Skeletal muscle cell (primary cell): ENCODE measurements at regions not wholly inside any gene's neighbourhood (a gene's known extent, or its start where the extent isn't known, plus 50 kb on each side); places are given as distances from the start of the nearest gene placed in this dataset.

Experiments
- DNase-seq: peaks from one replicate; pipeline ENCODE4 v3.0.0-alpha.2; 2010; ENCODE audit warnings: low read depth
- H3K4me3 ChIP-seq: 2 replicates; pipeline ENCODE4 v1.5.1; 2011; ENCODE audit warnings: low read depth, mild to moderate bottlenecking, control low read depth, low read length, moderate library complexity

DNA sequence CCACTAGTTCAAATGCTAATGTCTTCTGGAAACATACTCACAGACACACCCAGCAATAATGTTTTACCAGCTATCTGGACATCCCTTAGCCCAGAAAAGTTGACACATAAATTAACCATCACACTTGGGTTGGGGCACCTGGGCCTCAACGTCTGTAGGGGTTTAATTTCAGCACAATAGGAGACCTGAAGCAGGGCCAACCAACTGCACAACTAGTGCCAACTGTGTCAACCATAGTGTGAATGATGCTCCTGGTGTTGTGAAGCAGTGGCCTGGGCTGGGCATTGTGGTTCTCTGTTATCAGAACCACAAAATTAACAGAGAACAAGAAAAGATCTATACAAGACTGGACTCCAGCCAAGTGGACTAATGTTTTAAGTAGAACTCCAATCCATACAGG is 106.7 kb upstream of the PPM1H start:
- DNase-seq = no peak
- no peak overlapping the region for H3K4me3 ChIP-seq

DNA sequence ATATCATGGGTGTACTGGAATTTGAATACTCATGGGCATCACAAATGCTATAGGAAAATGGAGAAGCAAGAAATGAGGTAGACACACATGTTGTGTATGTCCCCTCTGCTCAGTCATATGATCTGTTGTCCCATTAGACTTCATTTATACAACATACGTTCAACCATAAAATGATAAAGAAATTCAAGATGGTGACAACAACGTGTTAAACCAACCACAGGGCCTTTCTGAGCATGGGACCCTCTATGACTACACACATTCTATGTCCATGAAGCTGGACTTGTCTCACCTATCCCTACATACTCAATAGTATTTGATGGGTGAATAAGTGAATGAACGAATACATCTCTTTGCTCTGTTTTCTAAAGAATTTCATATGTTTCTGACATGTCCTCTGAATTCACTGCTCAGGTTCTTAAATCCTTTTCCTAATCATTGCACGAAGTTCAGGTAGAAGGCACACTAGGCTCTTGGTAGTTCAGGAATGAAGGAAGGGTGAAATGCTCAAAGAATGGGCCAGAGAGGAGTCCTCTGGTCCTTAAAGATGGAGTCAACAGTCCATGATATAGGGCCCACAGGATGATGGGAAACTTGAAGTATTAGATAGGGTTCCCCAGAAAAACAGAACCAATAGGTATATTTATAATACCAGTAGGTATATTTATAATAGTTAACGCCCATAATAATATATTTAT is 105.7 kb upstream of the PPM1H start:
- DNase-seq = no peak

DNA sequence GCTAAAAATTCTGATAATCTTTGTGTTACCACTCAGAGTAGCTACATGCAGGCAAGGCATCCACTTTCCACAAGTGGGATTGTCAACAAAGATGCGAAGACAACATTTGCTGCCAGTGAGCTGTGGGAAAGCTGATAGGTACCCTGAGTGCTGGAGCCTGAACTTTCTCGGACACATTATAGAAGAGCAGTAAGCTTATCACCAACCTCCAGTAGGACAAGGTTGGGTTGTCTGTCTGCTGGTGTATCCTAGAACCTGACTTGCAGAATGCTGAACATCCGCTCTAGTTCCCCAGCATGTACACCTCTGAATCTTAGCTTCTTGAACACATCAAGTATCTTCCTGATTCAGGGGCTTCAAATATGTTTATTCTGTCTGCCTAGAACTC is 103.8 kb upstream of the PPM1H start:
- H3K4me3 ChIP-seq = no peak overlapping the region
- no peak for DNase-seq

More for the DNA sequence above, 105.7 kb upstream of the PPM1H start:
- H3K4me3 ChIP-seq = no peak overlapping the region

DNA sequence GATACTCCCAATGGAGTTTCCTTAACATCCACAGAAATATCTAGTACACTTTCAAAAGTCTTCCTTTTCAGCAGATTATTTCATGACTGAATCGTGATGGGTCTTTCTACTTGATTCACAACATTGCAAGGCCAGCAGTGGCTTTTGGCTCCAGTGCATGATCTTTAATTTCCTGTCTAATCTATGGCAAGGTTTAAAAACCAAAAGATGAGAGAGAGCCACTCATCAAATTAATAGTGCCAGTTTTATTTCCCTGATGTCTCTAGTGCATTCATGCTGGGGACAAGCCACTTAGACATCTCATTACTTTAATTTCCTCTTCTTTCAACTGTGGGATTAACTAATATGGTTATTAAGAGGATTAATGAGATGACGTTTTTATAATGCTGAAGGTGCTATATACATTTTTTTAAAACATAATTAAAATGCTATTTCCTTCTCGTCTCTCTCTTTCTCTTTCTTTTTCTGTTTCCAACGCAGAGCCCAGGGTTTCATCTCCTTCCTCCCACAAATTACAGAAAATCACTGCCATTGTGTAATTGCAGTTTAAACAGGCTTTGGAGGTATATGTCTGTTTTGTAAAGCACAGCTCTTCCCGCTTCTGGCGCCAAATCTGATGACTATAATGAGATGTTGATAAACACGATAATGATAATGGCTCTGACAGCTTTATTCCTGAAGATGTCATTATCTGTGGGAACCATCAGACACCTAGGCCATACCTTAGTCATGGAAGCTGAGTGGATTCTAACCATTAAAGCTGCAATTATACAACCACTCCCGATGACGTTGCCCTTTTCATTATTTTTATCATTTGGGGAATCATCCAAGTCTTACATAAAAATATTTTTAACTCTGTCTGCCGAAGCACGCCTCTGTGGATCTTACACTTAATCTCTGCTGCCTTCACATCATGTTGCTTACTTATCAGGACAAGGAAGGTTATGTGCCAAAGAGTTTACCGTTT is 103.1 kb upstream of the PPM1H start:
- DNase-seq = no peak
- no peak overlapping the region for H3K4me3 ChIP-seq

DNA sequence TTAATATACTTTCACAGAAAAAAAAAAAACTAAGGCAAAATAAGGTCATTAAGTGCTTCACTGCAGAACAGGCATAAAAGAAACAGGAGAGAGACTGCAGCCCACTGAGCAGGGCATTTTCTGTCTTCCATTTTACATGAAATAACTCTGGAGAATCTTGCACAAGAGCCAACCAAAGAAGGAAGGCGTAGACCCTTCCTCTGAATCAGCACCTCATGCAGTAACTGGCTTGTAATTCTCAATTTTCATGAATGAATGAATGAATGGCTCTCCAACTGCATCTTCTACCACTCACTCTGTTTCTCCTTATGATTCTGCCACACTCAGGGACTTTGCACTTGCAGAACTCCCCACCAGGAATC is 102.0 kb upstream of the PPM1H start:
- no peak overlapping the region for H3K4me3 ChIP-seq
- DNase-seq = no peak

DNA sequence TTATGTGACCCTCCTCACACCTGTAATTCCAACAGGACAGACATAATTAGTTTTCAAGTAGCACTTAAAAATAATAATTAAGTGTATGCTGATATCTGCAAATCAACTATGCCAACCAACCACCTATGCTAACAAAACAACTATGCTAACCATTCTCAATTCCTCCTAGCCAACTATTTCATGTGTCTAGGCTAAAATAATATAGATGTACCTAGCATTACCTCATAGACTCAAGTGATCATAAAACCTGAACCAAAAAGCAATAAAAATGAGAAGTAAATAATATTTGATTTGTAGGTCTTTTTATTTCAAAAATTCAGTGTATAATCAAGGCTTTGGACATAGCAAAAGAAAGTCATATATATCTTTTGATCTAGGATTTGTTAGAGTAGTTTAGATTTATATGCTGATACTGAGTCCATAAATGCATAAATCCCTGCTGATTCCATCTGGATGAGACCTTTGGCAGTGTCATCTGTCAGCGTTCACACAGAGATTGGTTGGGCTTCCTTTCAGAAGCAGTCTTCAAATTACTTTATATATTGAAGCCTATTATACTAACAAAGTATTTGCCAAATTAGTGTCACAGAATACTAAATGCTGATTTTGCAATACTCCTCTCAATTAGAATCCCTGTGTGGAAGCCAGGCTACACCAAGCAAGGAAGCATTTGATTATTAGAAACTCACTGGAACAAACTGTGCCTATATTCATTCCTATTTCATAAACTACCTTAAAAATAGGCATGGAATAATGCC is 101.4 kb upstream of the PPM1H start:
- no peak for DNase-seq
- H3K4me3 ChIP-seq = no peak overlapping the region

DNA sequence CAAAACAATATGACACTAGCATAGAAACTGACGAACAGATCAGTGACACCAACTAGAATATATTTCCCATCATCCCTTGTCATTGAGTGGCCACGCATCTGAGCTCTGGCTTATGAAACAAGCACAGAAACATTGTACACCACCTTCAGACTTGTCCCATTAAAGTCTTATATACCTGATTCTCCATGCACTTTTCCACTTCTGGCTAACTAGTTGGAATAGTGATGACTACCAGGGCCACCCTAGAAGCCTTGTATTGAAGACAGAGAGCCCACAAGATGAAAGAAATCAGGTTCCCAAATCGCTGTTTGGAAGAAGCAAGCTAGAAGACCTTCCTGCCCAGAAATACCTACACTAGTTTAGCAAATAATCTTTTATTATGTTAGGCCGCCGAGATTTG is 99.7 kb upstream of the PPM1H start:
- no peak for DNase-seq

DNA sequence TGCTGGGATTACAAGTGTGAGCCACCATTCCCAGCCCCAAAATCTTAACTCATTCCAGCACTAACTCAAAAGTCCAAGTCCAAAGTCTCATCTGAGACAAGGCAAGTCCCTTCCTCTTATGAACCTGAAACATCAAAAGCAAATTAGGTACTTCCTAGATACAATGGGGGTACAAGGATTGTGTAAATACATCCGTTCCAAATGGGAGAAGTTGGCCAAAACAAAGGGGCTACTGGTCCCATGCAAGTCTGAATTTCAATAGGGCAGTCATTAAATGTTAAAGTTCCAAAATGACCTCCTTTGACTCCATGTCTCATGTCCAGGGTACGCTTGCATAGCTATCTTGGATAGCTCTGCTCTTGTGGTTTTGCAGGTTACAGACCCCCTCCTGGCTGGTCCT is 94.7 kb upstream of the PPM1H start:
- DNase-seq = no peak
- no peak overlapping the region for H3K4me3 ChIP-seq

More for the DNA sequence above, 99.7 kb upstream of the PPM1H start:
- no peak overlapping the region for H3K4me3 ChIP-seq

DNA sequence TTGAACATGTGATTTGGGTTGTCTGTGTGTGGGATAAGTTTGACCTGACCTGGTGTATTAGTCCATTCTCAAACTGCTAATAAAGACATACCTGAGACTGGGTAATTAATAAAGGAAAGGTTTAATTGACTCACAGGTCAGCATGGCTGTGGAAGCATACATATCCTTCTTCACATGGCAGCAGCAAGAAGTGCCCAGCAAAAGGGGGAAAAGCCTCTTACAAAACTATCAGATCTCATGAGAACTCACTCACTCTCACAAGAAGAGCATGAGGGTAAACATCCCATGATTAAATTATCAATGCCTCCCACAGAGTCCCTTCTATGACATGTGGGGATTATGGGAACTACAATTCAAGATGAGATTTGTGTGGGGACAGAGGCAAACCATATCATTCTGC is 94.0 kb upstream of the PPM1H start:
- H3K4me3 ChIP-seq = no peak overlapping the region
- no peak for DNase-seq

DNA sequence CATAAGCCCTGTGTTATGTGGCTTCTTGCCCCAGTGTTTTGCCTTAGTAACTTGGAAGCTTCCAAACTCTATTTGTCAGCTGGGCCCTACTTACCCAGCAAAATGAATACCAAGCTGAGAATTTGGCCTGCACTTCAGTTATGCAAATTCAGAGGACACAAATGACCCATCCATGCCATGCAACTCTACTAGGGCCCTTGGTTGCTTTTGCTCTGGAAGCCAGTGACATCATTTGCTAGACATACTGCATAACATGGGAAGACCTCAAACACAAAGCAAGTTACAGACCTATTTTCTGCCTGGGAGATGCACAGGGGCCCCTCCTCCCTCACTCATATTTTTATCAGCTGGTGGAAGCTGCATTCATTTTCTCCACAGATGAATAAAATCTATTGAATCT is 90.2 kb upstream of the PPM1H start:
- no peak for DNase-seq
- no peak overlapping the region for H3K4me3 ChIP-seq

DNA sequence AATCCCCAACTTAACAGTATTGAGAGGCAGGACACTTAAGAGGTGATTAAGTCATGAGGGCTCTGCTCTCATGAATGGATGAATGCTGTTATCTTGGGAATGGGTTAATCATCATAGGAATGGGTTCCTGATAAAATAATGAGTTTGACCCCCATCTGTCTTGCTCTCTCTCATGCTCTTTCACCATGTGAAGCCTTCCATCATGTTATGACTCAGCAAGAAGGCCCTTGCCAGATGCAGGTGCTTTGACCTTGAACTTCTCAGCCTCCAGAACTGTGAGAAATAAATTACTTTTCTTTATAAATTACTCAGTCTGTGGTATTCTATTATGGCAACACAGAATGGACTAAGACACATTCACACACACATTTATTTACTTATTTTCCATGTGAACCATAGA is 89.0 kb upstream of the PPM1H start:
- DNase-seq = no peak
- H3K4me3 ChIP-seq = no peak overlapping the region

DNA sequence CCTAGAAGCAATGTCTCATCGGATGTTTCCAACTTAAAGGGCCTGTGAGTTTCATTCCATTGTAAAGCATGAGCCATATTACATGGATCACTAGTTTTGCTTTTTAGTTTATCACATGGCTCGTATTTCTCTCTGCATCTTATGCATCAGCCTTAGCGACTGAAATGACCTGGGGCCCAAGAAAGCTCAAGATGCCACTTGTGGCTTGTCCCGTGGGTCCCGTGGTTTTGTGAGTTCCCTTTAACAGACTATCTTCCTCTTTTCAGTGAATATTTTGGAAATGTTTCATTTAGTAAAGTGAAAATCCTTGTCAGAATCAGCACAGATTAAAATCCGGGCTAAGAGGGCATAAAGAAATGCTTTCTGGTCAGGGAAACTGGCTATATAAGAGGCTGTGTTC is 86.2 kb upstream of the PPM1H start:
- H3K4me3 ChIP-seq = no peak overlapping the region
- DNase-seq = no peak

DNA sequence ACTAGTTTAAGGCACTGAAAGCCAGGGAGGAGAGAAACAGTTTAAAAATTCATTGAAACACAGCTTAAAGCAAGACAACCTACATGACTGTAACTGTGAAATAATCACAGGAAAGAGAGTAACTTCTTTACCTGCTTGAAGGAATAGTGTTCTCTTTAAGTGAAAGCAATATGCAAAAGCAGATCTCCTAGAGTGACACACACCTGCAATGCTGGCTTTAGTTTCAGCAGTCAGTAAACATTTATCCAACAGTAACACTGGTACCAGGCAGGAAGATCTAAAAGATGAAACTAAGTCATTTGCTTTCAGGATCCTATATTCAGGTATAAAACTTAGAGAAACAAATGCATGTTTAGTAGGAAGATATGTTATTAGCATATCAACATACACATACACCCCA is 85.3 kb upstream of the PPM1H start:
- no peak for DNase-seq
- no peak overlapping the region for H3K4me3 ChIP-seq

DNA sequence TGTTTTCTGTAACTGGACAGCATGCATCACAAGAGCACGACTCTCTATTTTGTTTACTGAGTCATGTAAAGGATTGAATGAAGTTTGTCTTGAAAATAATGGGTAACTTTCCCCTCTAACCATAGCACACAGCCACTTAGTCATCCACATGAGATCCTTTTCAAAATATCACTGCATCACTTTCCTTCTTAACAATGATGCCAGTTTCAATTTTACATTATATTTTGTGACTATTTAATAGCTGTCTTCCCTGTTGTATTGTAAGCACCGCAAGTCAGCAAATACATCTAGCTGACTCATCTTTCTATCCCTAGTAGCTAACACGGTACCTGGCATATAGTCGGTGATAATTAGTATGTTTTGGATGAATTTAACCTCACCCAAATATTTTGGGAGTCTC is 83.3 kb upstream of the PPM1H start:
- no peak overlapping the region for H3K4me3 ChIP-seq
- DNase-seq = no peak

DNA sequence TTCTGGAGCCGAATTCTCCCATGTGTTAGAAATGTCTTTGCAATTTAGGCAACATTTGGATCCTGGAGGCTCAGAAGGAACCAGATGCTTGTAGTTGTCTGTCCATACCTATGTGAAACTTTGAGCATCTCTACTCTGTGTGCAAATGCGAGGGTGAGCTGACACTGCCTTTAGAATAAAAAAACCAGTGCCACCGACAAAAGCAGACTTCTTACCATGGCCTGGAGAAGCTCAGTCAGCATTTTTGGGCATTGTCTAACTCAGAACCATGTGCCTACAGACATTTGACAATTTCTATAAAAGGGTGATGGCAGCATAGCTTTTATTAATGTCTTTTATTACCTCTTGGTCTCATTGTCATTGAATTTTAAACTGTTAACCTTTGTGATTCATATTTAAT is 78.4 kb upstream of the PPM1H start:
- DNase-seq = no peak

DNA sequence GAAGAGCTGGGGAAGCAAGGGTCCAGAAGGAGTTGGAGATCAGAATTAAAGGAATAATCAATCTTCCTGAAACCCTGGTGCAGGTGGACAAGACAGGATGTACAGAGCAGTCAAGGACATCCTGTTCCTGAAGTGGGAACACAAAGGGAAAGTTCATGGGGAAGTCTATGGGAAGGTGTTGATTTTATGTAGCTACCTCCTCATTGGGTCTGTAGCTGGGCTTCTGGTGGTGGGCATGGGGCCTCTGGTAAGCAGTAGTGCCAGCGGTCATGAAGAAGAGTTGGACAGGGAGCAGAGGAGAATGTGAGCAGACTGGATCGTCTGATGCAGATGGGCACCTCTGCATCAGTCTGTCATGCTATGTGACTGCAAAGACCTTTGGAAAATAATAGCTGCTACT is 75.7 kb upstream of the PPM1H start:
- no peak for DNase-seq

More for the DNA sequence above, 78.4 kb upstream of the PPM1H start:
- H3K4me3 ChIP-seq = no peak overlapping the region

DNA sequence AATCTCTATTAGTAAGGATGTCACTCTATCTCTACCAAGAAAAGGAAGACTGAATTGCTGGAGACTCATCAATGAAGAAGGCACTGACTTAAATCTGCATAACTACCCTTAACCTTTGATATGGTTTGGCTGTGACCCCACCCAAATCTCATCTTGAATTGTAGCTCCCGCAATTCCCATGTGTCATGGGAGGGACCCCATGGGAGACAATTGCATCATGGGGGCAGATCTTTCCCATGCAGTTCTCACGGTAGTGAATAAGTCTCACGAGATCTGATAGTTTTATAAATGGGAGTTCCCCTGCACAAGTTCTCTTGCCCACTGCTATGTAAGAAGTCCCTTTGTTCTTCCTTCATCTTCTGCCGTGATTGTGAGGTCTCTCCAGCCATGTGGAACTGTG is 73.4 kb upstream of the PPM1H start:
- no peak for DNase-seq
- no peak overlapping the region for H3K4me3 ChIP-seq

More for the DNA sequence above, 75.7 kb upstream of the PPM1H start:
- H3K4me3 ChIP-seq = no peak overlapping the region

DNA sequence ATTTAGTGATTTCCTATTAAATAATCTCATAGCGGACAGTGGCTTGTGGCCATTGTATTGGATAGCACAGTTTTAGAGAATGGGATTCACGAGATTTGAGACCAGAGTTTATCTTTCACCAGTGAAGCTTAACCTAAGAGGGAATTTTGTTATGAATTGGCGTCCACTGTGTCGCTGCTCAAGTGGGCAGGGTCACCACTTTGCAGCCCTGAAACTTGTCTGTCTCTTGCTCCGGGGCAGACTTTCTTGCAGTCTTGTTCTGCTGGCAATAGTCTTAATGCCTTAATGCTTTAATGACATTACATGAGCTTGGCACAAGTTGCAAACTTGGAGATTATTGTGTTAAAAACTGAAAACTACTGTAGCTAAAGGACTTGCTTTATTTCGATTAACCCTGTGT is 72.8 kb upstream of the PPM1H start:
- no peak for DNase-seq
- H3K4me3 ChIP-seq = no peak overlapping the region

DNA sequence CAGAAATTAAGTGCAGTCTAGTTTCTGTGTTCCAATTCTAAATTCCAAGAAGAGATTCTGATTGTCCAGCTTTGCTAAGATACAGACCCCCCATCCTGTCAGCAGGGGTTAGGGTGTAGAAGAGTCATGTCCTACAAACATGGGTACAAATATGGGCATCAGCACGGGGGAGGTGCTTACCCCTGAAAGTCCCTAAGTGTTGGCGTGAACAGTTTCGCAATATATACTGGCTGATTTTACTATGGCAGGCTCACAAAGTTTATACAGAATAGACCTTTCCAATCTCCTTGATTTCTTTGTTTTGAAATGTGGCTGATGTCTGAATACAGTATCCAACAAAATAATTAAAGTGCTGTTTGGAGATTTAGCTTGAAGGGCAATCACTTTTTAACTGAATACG is 71.6 kb upstream of the PPM1H start:
- DNase-seq = no peak
- no peak overlapping the region for H3K4me3 ChIP-seq

DNA sequence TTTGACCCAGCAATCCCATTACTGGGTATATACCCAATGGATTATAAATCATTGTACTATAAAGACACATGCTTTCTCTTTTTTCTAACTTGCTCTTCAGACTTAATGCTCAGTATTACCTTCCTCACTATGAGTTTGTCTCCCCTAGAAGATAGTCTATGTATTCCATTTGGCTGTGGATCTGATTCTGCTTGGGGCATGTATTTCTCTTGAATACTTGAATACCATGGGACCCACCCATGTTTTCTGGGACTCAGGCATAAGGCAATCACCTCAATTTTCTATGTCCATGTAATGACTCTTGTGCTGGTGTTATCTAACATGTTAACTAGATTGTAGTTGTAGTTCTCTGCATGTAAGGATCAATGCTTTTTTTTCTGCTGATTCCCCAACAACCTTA is 70.4 kb upstream of the PPM1H start:
- no peak overlapping the region for H3K4me3 ChIP-seq
- no peak for DNase-seq
